ENCODE measurements at regions not wholly inside any gene's neighbourhood (a gene's known extent, or its start where the extent isn't known, plus 50 kb on each side); places are given as distances from the start of the nearest gene placed in this dataset.
"Not testable (repeated sequence)": the region's sequence is repeated elsewhere in the genome, so short reads cannot be mapped to it uniquely, and the experiment has no call there.

- DNase-seq = no peak
Observed at GRCh38 chr3:72627271-72627670, 221.0 kb downstream of the SHQ1 start.

- DNase-seq = no peak
Observed at GRCh38 chr3:72625602-72626337, 222.5 kb downstream of the SHQ1 start.

GRCh38 chr3:72624656-72625055, 223.6 kb downstream of the SHQ1 start:
- no peak for DNase-seq

GRCh38 chr3:72618739-72619138, 229.5 kb downstream of the SHQ1 start:
- no peak for DNase-seq

- DNase-seq = no peak
Observed at GRCh38 chr3:72617424-72618024, 230.7 kb downstream of the SHQ1 start.

- no peak for DNase-seq
Observed at GRCh38 chr3:72615776-72616175, 232.5 kb downstream of the SHQ1 start.

GRCh38 chr3:72615182-72615581, 233.1 kb downstream of the SHQ1 start:
- no peak for DNase-seq

GRCh38 chr3:72614394-72615074, 233.7 kb downstream of the SHQ1 start:
- no peak for DNase-seq

- no peak for DNase-seq
Observed at GRCh38 chr3:72613871-72614270, 234.4 kb downstream of the SHQ1 start.

- DNase-seq = not testable (repeated sequence)
Observed at GRCh38 chr3:72609114-72609513, 239.1 kb downstream of the SHQ1 start.

GRCh38 chr3:72606005-72606800, 242.0 kb downstream of the SHQ1 start:
- DNase-seq = no peak

GRCh38 chr3:72604328-72604727, 243.9 kb downstream of the SHQ1 start:
- DNase-seq = no peak

GRCh38 chr3:72601983-72602750, 246.1 kb downstream of the SHQ1 start:
- DNase-seq = no peak

GRCh38 chr3:72601060-72601459, 247.2 kb downstream of the SHQ1 start:
- DNase-seq = no peak

- DNase-seq = no peak
Observed at GRCh38 chr3:72597756-72598195, 250.5 kb downstream of the SHQ1 start.

GRCh38 chr3:72597043-72597442, 251.2 kb downstream of the SHQ1 start:
- no peak for DNase-seq

- no peak for DNase-seq
Observed at GRCh38 chr3:72595927-72596610, 252.2 kb downstream of the SHQ1 start.

GRCh38 chr3:72595376-72595775, 252.9 kb downstream of the SHQ1 start:
- DNase-seq = no peak

- no peak for DNase-seq
Observed at GRCh38 chr3:72594615-72595215, 253.5 kb downstream of the SHQ1 start.

- DNase-seq = no peak
Observed at GRCh38 chr3:72593881-72594397, 254.3 kb downstream of the SHQ1 start.

All from activated gamma-delta T cell (primary cell).